Uterus (tissue), 3 donors: ENCODE measurements at regions not wholly inside any gene's neighbourhood (a gene's known extent, or its start where the extent isn't known, plus 50 kb on each side); places are given as distances from the start of the nearest gene placed in this dataset.

Experiments used
- DNase-seq, 2 donors: peaks; one replicate each; pipeline ENCODE4 v3.0.0-alpha.2; 2019 to 2020
- H3K27ac ChIP-seq, 2 donors: fragments of 200-600 bp; sonication (generic); 1 replicate in 1 of 2; 2 replicates in 1 of 2; pipeline ENCODE4 v1.5.1; 2016 to 2018
- H3K27me3 ChIP-seq, 2 donors: fragments of 200-600 bp; sonication (generic); one replicate each; pipeline ENCODE4 v1.5.1; 2018 to 2019; ENCODE audit warnings: control low read depth in 1 of 2
- H3K36me3 ChIP-seq, 2 donors: fragments of 200-600 bp; sonication (generic); one replicate each; pipeline ENCODE4 v1.5.1; 2019; ENCODE audit warnings: control low read depth in 1 of 2
- H3K4me1 ChIP-seq, 2 donors: fragments of 200-600 bp; sonication (generic); one replicate each; pipeline ENCODE4 v1.5.1; 2018 to 2019; ENCODE audit warnings: control low read depth in 1 of 2
- H3K4me3 ChIP-seq, 2 donors: fragments of 200-600 bp; sonication (generic); 1 replicate in 1 of 2; 2 replicates in 1 of 2; pipeline ENCODE4 v1.5.1; 2018 to 2019; ENCODE audit warnings: mild to moderate bottlenecking in 1 of 2
- H3K9me3 ChIP-seq, 2 donors: fragments of 200-600 bp; sonication (generic); one replicate each; pipeline ENCODE4 v1.5.1; 2019; ENCODE audit warnings: control low read depth in 1 of 2
- POLR2A ChIP-seq, 2 donors: fragments of 450-650 bp; IDR thresholded peaks; one replicate each; pipeline ENCODE4 v1.6.1; 2016; ENCODE audit warnings: antibody characterized with exemption in 2 of 2, mild to moderate bottlenecking in 1 of 2, moderate library complexity in 1 of 2
- intact Hi-C: fragments of 100-400 bp; cut with DNase I; formaldehyde crosslinking; loops from one replicate; pipeline ENCODE4 v1.15.1; 2023; ENCODE audit warnings: low total_unique reads
- TF ChIP-seq, protein P1 (sequence below), 4 experiments: fragments of 200-600 bp in 2 of 4; fragments of 450-650 bp in 2 of 4; sonication (generic) in 2 of 4; IDR thresholded peaks; one replicate each; pipeline ENCODE4 v1.5.1; 2016 to 2019; ENCODE audit warnings: antibody characterized with exemption in 4 of 4, mild to moderate bottlenecking in 2 of 4, moderate library complexity in 1 of 4
- donor health status: DM: yes; HTN: yes; CAD: no.

- intact Hi-C loops, result no loop called here
- H3K4me3 ChIP-seq, result no peak overlapping the region
These were observed 625.6 kb upstream of the SGO1 start for GRCh38 chr3:20811631-20812030.

DNA sequence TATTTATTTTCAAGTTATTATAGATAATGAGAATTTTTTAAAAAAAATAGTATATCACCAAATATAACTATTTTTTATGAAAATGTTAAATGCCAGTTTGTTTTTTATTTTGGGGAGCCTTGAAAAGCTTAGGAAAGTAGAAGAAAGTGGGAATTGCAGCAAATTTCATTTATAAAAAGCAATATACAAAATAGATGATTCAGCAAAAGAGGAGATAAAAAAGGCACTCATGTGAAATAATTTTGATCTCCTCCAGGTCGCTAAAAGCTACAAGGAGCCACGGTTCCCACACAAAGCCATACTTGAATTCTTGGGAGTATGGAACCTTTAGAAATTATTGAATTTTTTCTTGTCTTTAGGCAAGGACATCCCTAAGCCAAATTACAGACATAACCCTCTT lies 625.0 kb upstream of the SGO1 start:
- no peak overlapping the region for H3K4me3 ChIP-seq
- TF ChIP-seq, protein P1, sequence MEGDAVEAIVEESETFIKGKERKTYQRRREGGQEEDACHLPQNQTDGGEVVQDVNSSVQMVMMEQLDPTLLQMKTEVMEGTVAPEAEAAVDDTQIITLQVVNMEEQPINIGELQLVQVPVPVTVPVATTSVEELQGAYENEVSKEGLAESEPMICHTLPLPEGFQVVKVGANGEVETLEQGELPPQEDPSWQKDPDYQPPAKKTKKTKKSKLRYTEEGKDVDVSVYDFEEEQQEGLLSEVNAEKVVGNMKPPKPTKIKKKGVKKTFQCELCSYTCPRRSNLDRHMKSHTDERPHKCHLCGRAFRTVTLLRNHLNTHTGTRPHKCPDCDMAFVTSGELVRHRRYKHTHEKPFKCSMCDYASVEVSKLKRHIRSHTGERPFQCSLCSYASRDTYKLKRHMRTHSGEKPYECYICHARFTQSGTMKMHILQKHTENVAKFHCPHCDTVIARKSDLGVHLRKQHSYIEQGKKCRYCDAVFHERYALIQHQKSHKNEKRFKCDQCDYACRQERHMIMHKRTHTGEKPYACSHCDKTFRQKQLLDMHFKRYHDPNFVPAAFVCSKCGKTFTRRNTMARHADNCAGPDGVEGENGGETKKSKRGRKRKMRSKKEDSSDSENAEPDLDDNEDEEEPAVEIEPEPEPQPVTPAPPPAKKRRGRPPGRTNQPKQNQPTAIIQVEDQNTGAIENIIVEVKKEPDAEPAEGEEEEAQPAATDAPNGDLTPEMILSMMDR (IDR thresholded peaks at IDR 0.05), result no peak
- no peak for TF ChIP-seq POLR2A (IDR thresholded peaks at IDR 0.05)
- intact Hi-C loops, result no loop called here
- H3K27ac ChIP-seq, result no peak overlapping the region
- H3K4me1 ChIP-seq, result no peaks in the 10 kb centered on the region
- no peak for DNase-seq
- no peaks in the 10 kb centered on the region for H3K27me3 ChIP-seq
- no peaks in the 10 kb centered on the region for H3K36me3 ChIP-seq
- H3K9me3 ChIP-seq, result no peaks in the 10 kb centered on the region

More at GRCh38 chr3:20811631-20812030, 625.6 kb upstream of the SGO1 start:
- DNase-seq, result no peak
- Histone ChIP-seq H3K27ac (peak overlapping the region in 1 of 2 donors; percentile 4), H3K36me3 (no peaks in the 10 kb centered on the region), H3K4me1 (no peaks in the 10 kb centered on the region), H3K27me3 (no peaks in the 10 kb centered on the region), H3K9me3 (no peaks in the 10 kb centered on the region)
- no peak for TF ChIP-seq POLR2A (IDR thresholded peaks at IDR 0.05)
- TF ChIP-seq, protein P1 (IDR thresholded peaks at IDR 0.05), result no peak

DNA sequence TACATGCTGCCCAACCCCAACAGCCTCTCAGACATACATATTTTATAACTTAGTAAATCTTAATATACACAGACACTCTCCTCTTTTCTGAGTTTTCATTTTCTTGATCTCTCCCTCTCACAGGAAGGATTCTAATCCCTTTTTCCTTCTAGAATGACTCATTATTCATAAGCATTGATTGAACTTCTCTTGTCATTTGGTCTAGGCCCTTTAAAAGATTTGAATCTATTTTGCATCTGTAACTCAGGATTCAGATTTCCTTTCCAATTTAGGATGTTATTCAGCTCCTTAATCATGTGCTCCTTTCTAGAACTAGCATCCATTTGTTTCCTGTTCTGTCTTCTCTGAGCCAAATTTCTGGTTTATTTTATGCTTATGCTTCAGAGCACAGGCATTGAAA lies 624.5 kb upstream of the SGO1 start:
- intact Hi-C loops, result no loop called here
- no peak overlapping the region for H3K27ac ChIP-seq

GRCh38 chr3:20809356-20809755 lies 623.4 kb upstream of the SGO1 start:
- H3K9me3 ChIP-seq, result no peaks in the 10 kb centered on the region
- H3K27ac ChIP-seq, result no peak overlapping the region
- TF ChIP-seq POLR2A (IDR thresholded peaks at IDR 0.05), result no peak
- TF ChIP-seq, protein P1 (IDR thresholded peaks at IDR 0.05), result no peak
- no peaks in the 10 kb centered on the region for H3K36me3 ChIP-seq
- H3K4me3 ChIP-seq, result no peak overlapping the region
- no peaks in the 10 kb centered on the region for H3K4me1 ChIP-seq
- H3K27me3 ChIP-seq, result no peaks in the 10 kb centered on the region
- no peak for DNase-seq
- intact Hi-C loops, result no loop called here

More for the DNA sequence above, 624.5 kb upstream of the SGO1 start:
- H3K9me3 ChIP-seq, result no peaks in the 10 kb centered on the region
- no peak overlapping the region for H3K4me3 ChIP-seq
- DNase-seq, result no peak
- no peaks in the 10 kb centered on the region for H3K4me1 ChIP-seq
- H3K36me3 ChIP-seq, result no peaks in the 10 kb centered on the region
- H3K27me3 ChIP-seq, result no peaks in the 10 kb centered on the region
- TF ChIP-seq, protein P1 (IDR thresholded peaks at IDR 0.05), result no peak
- TF ChIP-seq POLR2A (IDR thresholded peaks at IDR 0.05), result no peak

DNA sequence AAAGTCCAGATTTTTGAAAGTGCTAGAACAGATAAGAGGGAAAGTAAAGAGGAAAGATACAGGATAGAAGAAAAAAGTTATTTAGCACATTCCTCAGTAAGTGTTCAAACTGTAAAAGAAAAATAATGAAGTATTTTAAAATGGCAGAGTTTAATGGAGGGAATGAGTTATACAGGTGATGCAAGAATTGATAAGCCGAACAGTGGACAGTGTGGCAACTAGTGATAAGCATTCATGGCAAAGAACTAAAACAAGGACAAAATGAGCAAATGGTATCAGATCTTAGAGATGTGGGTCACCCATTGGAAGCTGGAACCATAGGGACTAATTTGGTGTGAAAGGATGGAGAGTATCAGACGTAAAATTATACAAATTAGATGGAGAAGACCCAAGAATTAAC lies 622.9 kb upstream of the SGO1 start:
- intact Hi-C loops, result no loop called here
- Histone ChIP-seq H3K4me3 (no peak overlapping the region), H3K27me3 (no peaks in the 10 kb centered on the region), H3K27ac (no peak overlapping the region), H3K36me3 (no peaks in the 10 kb centered on the region), H3K9me3 (no peaks in the 10 kb centered on the region), H3K4me1 (no peaks in the 10 kb centered on the region)
- TF ChIP-seq, protein P1 (IDR thresholded peaks at IDR 0.05), result no peak
- TF ChIP-seq POLR2A (IDR thresholded peaks at IDR 0.05), result no peak
- DNase-seq, result no peak
